ENCODE measurements at regions not wholly inside any gene's neighbourhood (a gene's known extent, or its start where the extent isn't known, plus 50 kb on each side); places are given as distances from the start of the nearest gene placed in this dataset.
"Not testable (repeated sequence)": the region's sequence is repeated elsewhere in the genome, so short reads cannot be mapped to it uniquely, and the experiment has no call there.

GRCh38 chr10:42230115-42230514 lies 408.3 kb downstream of the ZNF33B start:
- TF ChIP-seq, protein P1, sequence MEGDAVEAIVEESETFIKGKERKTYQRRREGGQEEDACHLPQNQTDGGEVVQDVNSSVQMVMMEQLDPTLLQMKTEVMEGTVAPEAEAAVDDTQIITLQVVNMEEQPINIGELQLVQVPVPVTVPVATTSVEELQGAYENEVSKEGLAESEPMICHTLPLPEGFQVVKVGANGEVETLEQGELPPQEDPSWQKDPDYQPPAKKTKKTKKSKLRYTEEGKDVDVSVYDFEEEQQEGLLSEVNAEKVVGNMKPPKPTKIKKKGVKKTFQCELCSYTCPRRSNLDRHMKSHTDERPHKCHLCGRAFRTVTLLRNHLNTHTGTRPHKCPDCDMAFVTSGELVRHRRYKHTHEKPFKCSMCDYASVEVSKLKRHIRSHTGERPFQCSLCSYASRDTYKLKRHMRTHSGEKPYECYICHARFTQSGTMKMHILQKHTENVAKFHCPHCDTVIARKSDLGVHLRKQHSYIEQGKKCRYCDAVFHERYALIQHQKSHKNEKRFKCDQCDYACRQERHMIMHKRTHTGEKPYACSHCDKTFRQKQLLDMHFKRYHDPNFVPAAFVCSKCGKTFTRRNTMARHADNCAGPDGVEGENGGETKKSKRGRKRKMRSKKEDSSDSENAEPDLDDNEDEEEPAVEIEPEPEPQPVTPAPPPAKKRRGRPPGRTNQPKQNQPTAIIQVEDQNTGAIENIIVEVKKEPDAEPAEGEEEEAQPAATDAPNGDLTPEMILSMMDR (IDR thresholded peaks at IDR 0.05; ENCODE audit: extremely low read depth in 1 of 2, insufficient read depth in 1 of 2, low read depth in 1 of 2, low read length in 2 of 2) = not testable (repeated sequence)
- TF ChIP-seq POLR2A (IDR thresholded peaks at IDR 0.05; ENCODE audit: low read depth, low read length); POLR2AphosphoS5 (IDR thresholded peaks at IDR 0.05; ENCODE audit: insufficient read depth, low read depth, low read length); GATA2 (IDR thresholded peaks at IDR 0.05; ENCODE audit: insufficient read depth, insufficient read length, low read depth, low read length); EZH2 (IDR thresholded peaks at IDR 0.05; ENCODE audit: borderline replicate concordance, low read depth, low read length, severe bottlenecking); MYC (IDR thresholded peaks at IDR 0.05; ENCODE audit: low read depth, low read length): not testable (repeated sequence)
